ENCODE measurements at regions not wholly inside any gene's neighbourhood (a gene's known extent, or its start where the extent isn't known, plus 50 kb on each side); places are given as distances from the start of the nearest gene placed in this dataset.

GRCh38 chr1:219797683-219798082 is 130.7 kb downstream of the SLC30A10 start:
- no peaks in the 10 kb centered on the region for H3K4me1 Mint-ChIP-seq (ENCODE audit: low read depth, unreplicated experiment)
- H3K9me3 Mint-ChIP-seq (ENCODE audit: unreplicated experiment) = no peaks in the 10 kb centered on the region
- no peaks in the 10 kb centered on the region for H3K27me3 Mint-ChIP-seq (ENCODE audit: unreplicated experiment)
- no peak for DNase-seq
- H3K36me3 Mint-ChIP-seq (ENCODE audit: unreplicated experiment) = no peaks in the 10 kb centered on the region
- H3K27ac Mint-ChIP-seq (ENCODE audit: unreplicated experiment) = no peak overlapping the region
- no peak for TF ChIP-seq CTCF (IDR thresholded peaks at IDR 0.05; ENCODE audit: partially characterized antibody, unreplicated experiment)
- H3K4me3 Mint-ChIP-seq (ENCODE audit: unreplicated experiment) = no peak overlapping the region

DNA sequence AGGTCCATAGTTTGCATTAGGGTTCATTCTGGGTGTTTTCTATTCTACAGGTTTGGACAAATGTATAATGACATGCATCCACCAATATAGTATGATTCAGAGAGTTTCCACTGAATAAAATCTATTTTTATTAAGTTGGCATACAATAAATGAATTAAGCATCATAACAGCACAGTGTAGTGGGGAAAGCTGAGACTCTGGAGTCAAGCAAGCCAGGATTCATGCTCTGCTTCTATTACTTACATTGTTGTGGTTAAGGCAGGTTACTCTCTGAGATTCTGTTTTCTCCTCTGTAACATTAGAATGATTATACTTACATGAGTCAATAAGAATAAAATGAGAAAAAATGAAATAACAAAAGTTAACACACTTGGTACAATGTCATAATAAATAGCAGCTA is 131.3 kb downstream of the SLC30A10 start:
- Mint-ChIP-seq H3K4me1 (ENCODE audit: low read depth, unreplicated experiment) (no peaks in the 10 kb centered on the region), H3K27me3 (ENCODE audit: unreplicated experiment) (no peaks in the 10 kb centered on the region), H3K4me3 (ENCODE audit: unreplicated experiment) (no peak overlapping the region)

GRCh38 chr1:219795363-219795917 is 132.9 kb downstream of the SLC30A10 start:
- TF ChIP-seq CTCF (IDR thresholded peaks at IDR 0.05; ENCODE audit: partially characterized antibody, unreplicated experiment) = no peak
- no peak for DNase-seq
- H3K36me3 Mint-ChIP-seq (ENCODE audit: unreplicated experiment) = no peaks in the 10 kb centered on the region
- no peaks in the 10 kb centered on the region for H3K9me3 Mint-ChIP-seq (ENCODE audit: unreplicated experiment)
- no peaks in the 10 kb centered on the region for H3K27me3 Mint-ChIP-seq (ENCODE audit: unreplicated experiment)
- no peaks in the 10 kb centered on the region for H3K4me1 Mint-ChIP-seq (ENCODE audit: low read depth, unreplicated experiment)
- H3K4me3 Mint-ChIP-seq (ENCODE audit: unreplicated experiment) = no peak overlapping the region
- no peak overlapping the region for H3K27ac Mint-ChIP-seq (ENCODE audit: unreplicated experiment)

More for the DNA sequence above, 131.3 kb downstream of the SLC30A10 start:
- no peak for DNase-seq
- no peak overlapping the region for H3K27ac Mint-ChIP-seq (ENCODE audit: unreplicated experiment)
- no peaks in the 10 kb centered on the region for H3K9me3 Mint-ChIP-seq (ENCODE audit: unreplicated experiment)
- no peak for TF ChIP-seq CTCF (IDR thresholded peaks at IDR 0.05; ENCODE audit: partially characterized antibody, unreplicated experiment)
- H3K36me3 Mint-ChIP-seq (ENCODE audit: unreplicated experiment) = no peaks in the 10 kb centered on the region

DNA sequence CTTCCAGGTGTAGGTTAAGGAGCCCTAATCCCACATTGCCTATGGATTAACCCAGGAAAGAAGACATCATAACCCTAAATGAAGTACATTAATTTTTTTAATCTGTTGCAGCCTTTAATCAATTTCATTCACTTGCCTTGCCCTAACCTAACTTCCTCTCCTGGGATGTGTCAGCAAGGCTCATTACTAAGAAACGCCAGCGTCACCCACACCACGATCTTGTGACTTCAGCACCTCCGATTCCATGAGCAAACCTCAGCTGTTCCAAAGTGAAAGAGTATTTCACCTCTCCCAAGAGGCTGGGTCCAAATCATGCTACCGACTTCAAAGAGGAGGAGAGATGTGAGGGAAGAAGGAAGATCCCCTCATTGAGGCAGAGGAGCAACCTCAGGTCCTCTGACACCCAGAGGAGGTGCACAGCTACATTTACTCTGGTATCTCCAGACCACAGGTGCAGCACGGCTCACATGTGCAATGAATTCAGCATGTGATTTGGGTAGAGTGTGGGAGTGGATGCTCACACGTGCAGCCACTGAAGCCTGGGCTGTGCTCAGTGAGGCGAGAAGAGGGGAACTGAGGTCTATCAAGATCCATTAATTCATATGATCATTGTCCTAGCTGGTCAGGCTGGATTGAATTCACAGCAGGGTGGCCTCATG is 134.1 kb downstream of the SLC30A10 start:
- no peaks in the 10 kb centered on the region for H3K27me3 Mint-ChIP-seq (ENCODE audit: unreplicated experiment)
- H3K4me3 Mint-ChIP-seq (ENCODE audit: unreplicated experiment) = no peak overlapping the region
- H3K9me3 Mint-ChIP-seq (ENCODE audit: unreplicated experiment) = no peaks in the 10 kb centered on the region
- no peaks in the 10 kb centered on the region for H3K4me1 Mint-ChIP-seq (ENCODE audit: low read depth, unreplicated experiment)
- no peaks in the 10 kb centered on the region for H3K36me3 Mint-ChIP-seq (ENCODE audit: unreplicated experiment)
- TF ChIP-seq CTCF (IDR thresholded peaks at IDR 0.05; ENCODE audit: partially characterized antibody, unreplicated experiment) = no peak
- no peak overlapping the region for H3K27ac Mint-ChIP-seq (ENCODE audit: unreplicated experiment)
- no peak for DNase-seq

DNA sequence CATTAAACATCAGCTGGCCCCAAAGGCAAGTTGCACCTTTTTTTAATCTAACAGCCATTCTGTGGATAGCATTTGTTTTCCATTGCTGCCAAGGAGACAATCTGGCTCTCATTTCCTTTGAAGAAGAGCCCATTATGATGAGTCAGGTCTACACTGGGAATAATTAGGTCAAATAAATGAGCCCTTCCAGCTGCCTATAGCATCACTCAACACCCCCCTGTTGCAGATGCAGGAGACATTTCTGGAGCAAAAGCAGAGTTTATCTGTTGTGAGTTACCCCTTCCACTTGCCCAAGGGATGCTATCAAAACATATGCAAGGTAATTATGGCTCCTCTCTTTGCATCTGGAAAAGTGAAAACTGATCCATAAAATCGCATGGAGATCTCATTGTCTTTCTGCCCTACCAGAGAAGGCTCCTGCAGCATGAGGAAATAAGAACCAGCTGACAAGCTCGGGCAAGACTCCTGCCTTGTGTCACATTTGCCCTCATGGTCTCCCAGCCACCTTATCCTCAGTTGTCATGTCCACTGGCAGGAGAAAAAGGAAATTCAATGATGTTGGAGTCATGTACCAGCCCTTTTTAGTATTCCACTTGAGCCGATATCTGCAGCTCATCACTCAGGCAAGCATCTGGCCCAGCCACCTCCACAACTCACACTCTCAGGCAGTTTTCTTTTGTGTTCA is 135.9 kb downstream of the SLC30A10 start:
- Mint-ChIP-seq H3K27me3 (ENCODE audit: unreplicated experiment) (no peaks in the 10 kb centered on the region), H3K4me1 (ENCODE audit: low read depth, unreplicated experiment) (no peaks in the 10 kb centered on the region), H3K36me3 (ENCODE audit: unreplicated experiment) (no peaks in the 10 kb centered on the region), H3K27ac (ENCODE audit: unreplicated experiment) (no peak overlapping the region), H3K9me3 (ENCODE audit: unreplicated experiment) (no peaks in the 10 kb centered on the region), H3K4me3 (ENCODE audit: unreplicated experiment) (no peak overlapping the region)
- no peak for DNase-seq
- no peak for TF ChIP-seq CTCF (IDR thresholded peaks at IDR 0.05; ENCODE audit: partially characterized antibody, unreplicated experiment)

Data from glutamatergic neuron (in vitro differentiated cells).